ENCODE measurements at regions not wholly inside any gene's neighbourhood (a gene's known extent, or its start where the extent isn't known, plus 50 kb on each side); places are given as distances from the start of the nearest gene placed in this dataset.

DNA sequence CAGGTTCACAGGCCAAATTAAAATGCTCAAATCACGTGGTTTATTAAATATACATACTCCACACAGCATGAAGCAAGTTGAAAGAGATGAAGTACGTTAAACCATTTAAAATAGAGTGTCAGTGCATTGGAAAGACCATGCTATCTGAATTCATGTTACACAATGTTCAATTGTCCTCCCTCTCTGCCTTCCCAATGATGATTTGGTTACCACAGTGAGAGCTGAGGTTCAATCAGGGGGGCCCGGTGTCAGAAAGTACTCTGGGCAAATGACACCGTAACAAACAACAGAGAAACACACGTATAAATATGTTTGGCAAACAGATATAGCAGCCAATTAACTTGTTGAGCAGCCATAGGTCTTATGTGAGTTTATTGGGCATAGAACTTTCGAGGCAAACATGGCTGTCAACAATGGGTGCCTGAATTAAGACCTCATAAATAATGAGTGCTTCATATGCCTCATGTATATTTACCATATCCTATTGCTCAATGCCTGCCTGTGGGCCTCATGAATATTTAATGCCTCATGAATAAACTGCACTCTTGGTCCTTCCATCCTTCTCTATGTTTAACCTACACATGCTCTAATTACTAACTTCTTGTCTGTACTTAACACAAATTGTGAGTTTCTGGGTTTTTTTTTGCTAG, 641.5 kb downstream of the PLOD2 start:
- no peaks in the 10 kb centered on the region for H3K9me3 Mint-ChIP-seq (ENCODE audit: unreplicated experiment)
- ChIA-PET CTCF (no interaction called here), POLR2A (no interaction called here)
- no TSS peak for BruUV-seq (replicated peaks)
- H3K36me3 Mint-ChIP-seq (ENCODE audit: insufficient read depth, unreplicated experiment): no peaks in the 10 kb centered on the region
- TF ChIP-seq, protein P1, sequence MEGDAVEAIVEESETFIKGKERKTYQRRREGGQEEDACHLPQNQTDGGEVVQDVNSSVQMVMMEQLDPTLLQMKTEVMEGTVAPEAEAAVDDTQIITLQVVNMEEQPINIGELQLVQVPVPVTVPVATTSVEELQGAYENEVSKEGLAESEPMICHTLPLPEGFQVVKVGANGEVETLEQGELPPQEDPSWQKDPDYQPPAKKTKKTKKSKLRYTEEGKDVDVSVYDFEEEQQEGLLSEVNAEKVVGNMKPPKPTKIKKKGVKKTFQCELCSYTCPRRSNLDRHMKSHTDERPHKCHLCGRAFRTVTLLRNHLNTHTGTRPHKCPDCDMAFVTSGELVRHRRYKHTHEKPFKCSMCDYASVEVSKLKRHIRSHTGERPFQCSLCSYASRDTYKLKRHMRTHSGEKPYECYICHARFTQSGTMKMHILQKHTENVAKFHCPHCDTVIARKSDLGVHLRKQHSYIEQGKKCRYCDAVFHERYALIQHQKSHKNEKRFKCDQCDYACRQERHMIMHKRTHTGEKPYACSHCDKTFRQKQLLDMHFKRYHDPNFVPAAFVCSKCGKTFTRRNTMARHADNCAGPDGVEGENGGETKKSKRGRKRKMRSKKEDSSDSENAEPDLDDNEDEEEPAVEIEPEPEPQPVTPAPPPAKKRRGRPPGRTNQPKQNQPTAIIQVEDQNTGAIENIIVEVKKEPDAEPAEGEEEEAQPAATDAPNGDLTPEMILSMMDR (IDR thresholded peaks at IDR 0.05; ENCODE audit: unreplicated experiment): no peak
- H3K27ac Mint-ChIP-seq (ENCODE audit: low read depth, unreplicated experiment): no peak overlapping the region
- H3K4me3 Mint-ChIP-seq (ENCODE audit: unreplicated experiment): no peak overlapping the region
- intact Hi-C loops (cut with micrococcal nuclease): no loop called here
- H3K27me3 Mint-ChIP-seq (ENCODE audit: insufficient read depth, unreplicated experiment): no peaks in the 10 kb centered on the region
- DNase-seq (ENCODE audit: unreplicated experiment): no peak
- H3K4me1 Mint-ChIP-seq (ENCODE audit: insufficient read depth, unreplicated experiment): no peaks in the 10 kb centered on the region

DNA sequence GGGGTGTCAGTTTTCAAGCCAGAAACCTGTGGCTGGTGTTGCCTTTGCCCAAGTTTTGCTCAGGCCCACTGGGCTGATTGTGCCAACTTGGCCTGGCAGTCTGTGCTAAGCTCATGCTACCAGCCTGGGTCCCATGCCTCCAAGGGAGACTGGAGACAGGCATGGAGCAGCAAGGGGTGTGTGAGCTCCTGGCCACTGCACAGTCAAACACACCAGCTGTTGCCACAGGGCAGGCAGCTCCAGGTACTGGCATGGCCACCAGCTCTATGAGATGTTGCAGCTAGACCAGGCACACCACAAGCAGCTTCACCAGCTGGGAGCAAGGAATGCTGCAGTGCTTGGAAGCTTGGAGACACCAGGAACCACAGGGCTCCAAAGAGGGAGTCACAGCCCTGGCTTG, 638.8 kb downstream of the PLOD2 start:
- no peaks in the 10 kb centered on the region for H3K36me3 Mint-ChIP-seq (ENCODE audit: insufficient read depth, unreplicated experiment)
- H3K27ac Mint-ChIP-seq (ENCODE audit: low read depth, unreplicated experiment): no peak overlapping the region
- H3K27me3 Mint-ChIP-seq (ENCODE audit: insufficient read depth, unreplicated experiment): no peaks in the 10 kb centered on the region
- no peak overlapping the region for H3K4me3 Mint-ChIP-seq (ENCODE audit: unreplicated experiment)
- H3K4me1 Mint-ChIP-seq (ENCODE audit: insufficient read depth, unreplicated experiment): no peaks in the 10 kb centered on the region
- no TSS peak for BruUV-seq (replicated peaks)
- ChIA-PET CTCF (interaction anchor here (0.7 kb wide), 1 partner anchor 131 kb away, joined by 3 read pairs; no protein-coding TSS in a partner anchor), POLR2A (no interaction called here)
- no peaks in the 10 kb centered on the region for H3K9me3 Mint-ChIP-seq (ENCODE audit: unreplicated experiment)
- no peak for DNase-seq (ENCODE audit: unreplicated experiment)
- TF ChIP-seq, protein P1 (IDR thresholded peaks at IDR 0.05; ENCODE audit: unreplicated experiment): no peak
- intact Hi-C loops (cut with micrococcal nuclease): no loop called here

DNA sequence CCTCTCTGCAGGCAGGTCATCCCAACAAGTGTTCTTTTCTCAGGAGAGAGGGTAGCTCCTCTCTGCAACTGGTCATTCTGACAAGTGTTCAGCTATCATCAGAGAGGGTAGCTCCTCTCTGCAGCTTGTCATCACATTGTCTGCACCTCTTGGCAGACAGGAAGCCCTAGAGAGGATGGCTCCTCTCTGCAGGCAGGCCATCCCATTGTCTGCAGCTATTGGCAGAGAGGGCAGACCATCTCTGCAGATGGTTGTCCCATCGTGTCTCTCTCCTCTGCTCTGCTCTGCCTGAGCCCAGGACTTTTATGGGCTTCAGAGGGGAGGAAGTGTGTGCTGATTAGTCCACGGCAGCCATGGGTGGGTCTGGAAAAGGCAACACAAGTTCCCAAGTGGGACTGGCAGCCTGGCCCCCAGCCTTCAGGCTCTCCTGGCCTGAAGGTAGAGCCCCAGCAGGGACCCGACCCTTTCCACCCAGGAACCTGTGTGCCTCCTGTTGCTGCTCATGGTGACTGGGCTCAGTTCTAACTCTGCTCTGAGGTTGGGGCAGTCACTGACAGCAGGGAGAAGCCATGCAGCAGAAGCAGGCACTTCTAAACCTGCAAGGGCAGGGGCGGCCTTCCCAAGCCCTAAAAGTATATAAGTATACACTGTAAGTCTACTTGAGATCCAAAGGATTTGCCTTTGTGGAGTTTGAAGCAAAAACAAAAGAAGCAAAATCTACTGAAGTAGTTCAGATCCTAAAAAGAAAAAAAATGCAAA, 637.9 kb downstream of the PLOD2 start:
- no peak for DNase-seq (ENCODE audit: unreplicated experiment)
- Mint-ChIP-seq H3K4me1 (ENCODE audit: insufficient read depth, unreplicated experiment) (no peaks in the 10 kb centered on the region), H3K27me3 (ENCODE audit: insufficient read depth, unreplicated experiment) (no peaks in the 10 kb centered on the region), H3K9me3 (ENCODE audit: unreplicated experiment) (no peaks in the 10 kb centered on the region), H3K27ac (ENCODE audit: low read depth, unreplicated experiment) (no peak overlapping the region), H3K4me3 (ENCODE audit: unreplicated experiment) (no peak overlapping the region), H3K36me3 (ENCODE audit: insufficient read depth, unreplicated experiment) (no peaks in the 10 kb centered on the region)
- POLR2A ChIA-PET: no interaction called here
- CTCF ChIA-PET: interaction anchor here (0.7 kb wide), 1 partner anchor 131 kb away, joined by 3 read pairs; no protein-coding TSS in a partner anchor
- no TSS peak for BruUV-seq (replicated peaks)
- TF ChIP-seq, protein P1 (IDR thresholded peaks at IDR 0.05; ENCODE audit: unreplicated experiment): no peak
- intact Hi-C loops (cut with micrococcal nuclease): no loop called here

DNA sequence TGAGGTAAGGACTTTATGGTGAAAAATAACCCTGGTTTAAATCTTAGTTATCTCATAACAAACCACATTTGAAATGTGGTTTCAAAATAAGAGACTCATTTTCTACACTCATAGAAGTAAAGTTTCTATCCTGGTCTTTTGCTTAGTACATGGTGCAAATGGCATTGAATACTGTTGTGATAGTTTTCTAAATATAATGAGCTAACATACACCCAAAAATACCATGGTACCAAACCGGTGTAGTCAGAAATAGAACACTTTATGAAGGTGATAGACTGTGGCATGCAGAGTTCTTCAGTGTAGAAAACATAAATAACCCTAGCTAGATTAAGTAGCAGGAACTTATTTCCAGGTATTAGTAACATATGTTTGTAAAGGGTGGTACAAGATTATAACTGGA, 629.4 kb downstream of the PLOD2 start:
- intact Hi-C loops (cut with micrococcal nuclease): no loop called here
- Mint-ChIP-seq H3K4me1 (ENCODE audit: insufficient read depth, unreplicated experiment) (no peaks in the 10 kb centered on the region), H3K27me3 (ENCODE audit: insufficient read depth, unreplicated experiment) (no peaks in the 10 kb centered on the region), H3K27ac (ENCODE audit: low read depth, unreplicated experiment) (no peak overlapping the region), H3K36me3 (ENCODE audit: insufficient read depth, unreplicated experiment) (no peaks in the 10 kb centered on the region), H3K4me3 (ENCODE audit: unreplicated experiment) (no peak overlapping the region), H3K9me3 (ENCODE audit: unreplicated experiment) (no peaks in the 10 kb centered on the region)
- ChIA-PET CTCF (no interaction called here), POLR2A (no interaction called here)
- no TSS peak for BruUV-seq (replicated peaks)
- TF ChIP-seq, protein P1 (IDR thresholded peaks at IDR 0.05; ENCODE audit: unreplicated experiment): no peak
- no peak for DNase-seq (ENCODE audit: unreplicated experiment)
